HG03060 (cell line): ENCODE measurements at regions not wholly inside any gene's neighbourhood (a gene's known extent, or its start where the extent isn't known, plus 50 kb on each side); places are given as distances from the start of the nearest gene placed in this dataset.

Experiments
- ATAC-seq: cut with Tn5 transposase; IDR thresholded peaks from one replicate; pipeline ENCODE4 v1.9.1; 2021; ENCODE audit warnings: low read depth, moderate number of reproducible peaks; ENCODE audit not compliant: unreplicated experiment

DNA sequence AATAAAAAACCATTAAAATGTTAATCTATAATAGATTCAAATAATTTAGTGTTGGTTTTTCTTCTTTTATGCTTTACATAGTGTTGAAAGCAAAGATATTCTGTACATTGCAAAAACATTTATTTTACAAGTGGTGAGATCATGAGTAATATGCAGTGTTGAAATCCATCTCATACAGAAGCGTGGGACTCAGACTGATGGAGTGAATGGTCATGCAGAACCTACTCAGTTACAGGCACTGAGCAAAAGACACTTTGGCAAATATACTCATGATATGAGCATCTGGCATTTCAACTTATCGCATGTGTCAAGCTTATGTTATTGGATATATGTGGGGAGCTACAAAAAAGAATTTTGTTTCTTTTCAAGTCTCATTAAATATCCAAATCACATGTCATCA lies 620.2 kb upstream of the NETO1 start:
- ATAC-seq: no peak

DNA sequence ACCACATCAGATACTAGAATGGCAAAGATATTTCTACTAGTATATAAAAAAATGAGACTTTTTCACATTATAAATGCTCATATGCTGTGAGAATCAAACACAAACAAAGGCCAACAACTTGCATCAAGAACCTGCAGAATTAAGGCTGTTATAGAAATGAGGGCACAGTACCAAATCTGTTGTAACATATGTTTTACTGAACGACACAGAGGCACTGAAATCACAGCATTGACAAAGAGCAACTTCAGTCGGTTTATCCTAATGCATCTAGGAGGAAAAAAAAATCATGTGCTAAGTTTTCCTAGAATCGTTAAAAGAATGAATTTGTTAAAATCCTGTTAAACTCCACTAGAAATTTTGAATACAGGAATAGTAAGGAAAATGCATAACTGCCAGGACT lies 617.4 kb upstream of the NETO1 start:
- no peak for ATAC-seq

DNA sequence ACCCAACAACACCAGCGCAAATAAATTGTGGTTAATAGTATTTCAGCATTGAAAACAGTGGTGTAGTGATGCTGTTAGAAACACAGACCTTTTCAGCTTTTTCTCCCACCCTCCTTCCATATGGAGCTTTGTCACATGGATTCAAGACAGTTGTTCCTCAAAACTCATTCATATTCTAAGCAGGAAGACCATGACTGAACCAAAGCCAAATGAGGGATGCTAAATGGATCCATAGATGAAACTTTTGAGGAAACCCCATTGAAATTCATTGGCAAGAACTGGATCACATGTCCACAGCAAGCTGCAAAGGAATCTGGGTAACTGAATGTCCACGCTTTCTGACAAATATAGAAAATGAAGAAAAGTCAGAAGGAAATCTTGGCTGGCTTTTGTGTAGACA lies 615.1 kb upstream of the NETO1 start:
- ATAC-seq: no peak

DNA sequence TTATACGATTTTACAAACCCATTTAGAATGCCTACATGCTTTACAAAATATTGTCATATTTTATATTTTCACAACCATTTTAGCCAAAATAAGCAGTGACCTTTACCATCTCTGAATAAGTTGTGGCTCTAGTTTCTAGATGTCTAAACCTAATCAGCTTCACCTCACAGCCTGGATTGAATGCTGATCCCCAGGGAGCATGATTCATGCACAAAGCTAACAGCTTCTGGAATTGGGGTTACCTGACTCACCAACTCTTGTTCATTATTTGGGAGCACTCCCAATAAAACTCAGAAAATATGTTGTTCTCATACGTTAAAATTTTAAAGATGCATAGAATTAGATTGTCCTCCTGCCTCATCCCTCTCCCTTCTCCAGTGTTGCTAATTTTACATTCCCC lies 611.7 kb upstream of the NETO1 start:
- ATAC-seq: no peak

DNA sequence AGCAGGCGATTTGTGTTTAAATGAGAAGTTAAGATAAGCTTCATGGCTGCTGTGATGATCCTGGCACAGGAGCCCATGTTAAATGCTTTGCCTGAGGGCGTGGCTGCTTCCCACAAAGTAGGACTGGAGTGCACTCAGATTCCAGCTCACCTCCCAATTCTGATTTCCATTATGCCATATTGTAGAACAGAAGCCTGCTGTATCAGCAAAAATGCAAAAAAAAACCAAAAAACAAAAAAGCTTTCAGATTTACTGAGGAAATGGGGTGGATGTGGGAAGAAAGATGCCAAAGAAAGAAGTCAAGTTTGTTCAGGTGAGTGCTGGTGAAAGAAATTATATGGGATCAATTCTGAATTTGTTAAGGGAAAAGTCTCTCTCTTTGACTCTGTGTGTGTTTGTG lies 610.4 kb upstream of the NETO1 start:
- ATAC-seq: no peak

DNA sequence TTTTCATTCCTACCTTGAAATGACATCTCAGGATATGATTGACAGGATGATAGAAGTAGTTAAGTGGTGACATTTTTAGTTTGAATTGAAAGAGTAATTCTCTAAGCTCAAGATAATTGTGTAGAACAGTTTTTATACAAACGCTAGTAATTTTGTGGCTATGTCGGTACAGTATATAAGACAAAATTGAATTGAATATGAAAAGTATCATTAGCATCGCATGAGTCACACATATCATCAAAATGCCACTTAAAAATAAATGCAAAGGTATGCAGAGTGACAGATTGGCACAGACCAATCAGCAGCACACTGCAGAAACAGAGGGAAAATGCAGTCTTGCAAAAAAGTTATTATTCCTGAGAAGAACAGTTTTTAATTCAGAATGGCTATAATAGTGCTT lies 608.2 kb upstream of the NETO1 start:
- no peak for ATAC-seq

DNA sequence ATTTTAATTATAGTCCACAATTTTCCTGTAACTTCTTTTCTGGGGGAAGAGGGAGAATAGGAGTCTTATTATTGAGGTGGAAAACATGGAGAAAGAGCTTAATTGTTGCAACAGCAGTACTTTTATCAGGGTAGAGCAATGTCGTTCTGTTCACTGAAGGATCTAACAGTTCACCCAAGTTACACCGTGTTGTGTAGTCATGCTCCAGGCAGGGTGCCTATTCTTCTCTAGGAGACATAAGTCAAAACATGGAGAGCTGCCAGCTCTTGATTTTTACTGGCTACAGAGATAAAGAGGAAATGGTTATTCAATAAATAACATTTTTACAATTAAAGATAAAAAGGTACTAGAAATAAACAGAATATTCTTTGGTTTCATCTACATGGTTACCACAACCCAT lies 594.3 kb upstream of the NETO1 start:
- no peak for ATAC-seq

DNA sequence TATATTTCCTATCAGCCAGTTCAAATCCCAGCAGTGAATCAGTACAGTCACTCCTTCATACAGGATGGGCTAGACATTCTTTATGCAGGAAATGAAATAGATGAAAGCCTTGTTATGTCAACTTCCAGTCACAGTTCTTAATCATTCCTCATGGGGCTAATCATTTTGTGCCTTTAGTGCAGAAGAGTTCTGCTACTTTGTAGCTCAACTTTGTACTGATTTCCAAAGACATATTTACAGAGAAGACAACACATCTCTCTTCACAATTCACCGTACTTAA lies 593.9 kb upstream of the NETO1 start:
- ATAC-seq: no peak

DNA sequence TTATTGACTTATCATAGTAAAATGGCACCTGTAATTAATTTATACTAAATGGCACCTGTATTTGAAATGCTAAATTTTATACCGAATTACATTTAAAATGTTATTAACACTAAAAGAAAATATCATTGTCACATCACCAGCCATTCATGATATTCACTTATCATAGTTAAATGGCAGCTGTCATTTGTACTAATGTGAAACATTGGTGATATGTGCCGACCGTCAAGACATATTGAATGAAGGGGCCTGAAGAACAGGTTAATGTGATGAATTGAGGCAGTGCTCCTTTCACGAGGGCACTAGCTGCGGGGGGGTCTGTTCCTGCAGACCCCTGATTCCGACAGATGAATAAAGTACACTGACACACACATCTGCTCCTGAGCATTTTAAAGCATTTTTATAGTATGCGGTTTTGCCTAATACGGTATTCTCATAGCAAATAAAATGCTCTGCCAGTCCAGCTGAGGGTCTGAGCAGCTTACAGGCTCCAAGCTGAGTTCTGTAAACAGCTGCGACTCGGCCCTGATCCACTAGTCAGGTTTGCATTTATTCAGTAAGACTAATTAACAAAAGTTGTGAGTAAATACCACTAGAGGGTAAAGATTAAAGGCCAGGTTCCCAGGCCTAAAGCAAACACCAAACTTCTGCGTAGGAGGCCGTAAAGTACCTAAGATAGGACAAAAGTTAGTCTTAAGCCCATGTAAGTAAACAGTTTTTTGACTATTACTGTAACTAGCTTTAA lies 593.4 kb upstream of the NETO1 start:
- ATAC-seq: no peak

DNA sequence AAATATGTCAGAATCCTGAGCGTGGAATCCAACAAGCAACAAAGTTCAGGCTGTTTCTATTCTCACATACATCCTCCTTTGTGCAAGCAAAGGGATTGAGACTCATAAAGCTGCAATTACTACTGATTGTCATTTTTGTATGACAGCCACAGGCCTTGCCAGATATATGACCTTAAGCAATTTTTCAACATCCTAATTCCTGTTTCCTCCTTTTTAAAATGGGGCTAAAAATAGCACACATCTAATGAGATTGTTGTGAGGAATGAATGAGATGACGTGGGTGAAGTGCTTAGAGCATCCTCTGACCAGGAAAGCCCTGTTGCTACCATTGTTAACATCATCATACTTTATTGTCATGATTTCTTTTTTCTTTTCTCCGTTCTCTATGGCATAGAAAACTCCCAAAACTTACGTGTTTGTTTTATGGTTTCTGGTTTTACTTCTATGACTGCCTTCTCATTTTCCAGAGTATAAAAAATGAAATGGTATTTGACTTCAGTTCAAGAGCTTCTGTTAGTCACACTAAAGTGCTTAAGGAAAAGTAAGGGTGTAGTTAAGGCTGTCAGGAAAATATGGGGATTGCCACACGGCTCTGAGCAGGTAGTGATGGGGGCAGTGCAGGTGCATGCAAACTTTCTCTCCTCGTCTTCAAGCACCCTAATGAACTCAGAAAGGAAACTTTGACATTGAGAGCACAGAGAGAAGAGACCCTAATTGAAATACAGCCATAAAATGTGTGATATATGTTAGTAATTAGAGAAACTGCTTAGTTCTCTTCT lies 590.6 kb upstream of the NETO1 start:
- no peak for ATAC-seq

DNA sequence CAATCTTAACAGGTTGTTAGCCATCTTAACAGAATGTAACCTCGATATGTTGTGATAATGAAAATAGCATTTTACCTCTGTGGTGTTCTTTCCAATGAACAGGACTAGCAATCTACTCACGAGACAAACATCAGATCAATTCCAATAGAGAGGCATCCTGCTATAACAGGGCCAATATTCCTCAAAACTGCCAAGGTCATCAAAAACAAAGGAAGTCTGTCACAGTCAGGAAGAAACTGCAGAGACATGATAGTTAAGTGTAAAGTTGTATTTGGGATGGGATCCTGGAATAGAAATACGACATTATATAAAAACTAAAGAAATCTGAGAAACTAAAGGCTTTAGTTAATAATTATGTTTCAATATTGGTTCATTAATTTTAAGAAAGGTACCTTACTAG lies 588.9 kb upstream of the NETO1 start:
- no peak for ATAC-seq

DNA sequence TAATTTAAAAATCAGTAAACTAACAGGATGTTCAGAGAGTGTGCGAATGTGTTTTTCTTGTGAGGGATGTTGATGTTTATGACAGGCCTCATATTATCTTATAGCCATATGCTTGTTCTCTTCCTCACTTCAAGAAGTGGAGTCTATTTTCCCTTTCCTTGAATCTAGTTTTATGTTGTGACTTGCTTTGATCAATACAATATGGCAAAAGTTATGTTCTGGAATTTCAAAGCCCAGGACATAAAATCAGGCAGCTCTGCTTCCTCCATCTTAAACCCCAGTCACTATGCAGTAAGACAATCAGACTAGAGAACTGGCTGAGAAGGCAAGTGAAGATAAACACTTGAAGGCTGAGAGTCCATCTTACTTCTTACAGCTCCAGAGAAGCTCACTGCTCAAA lies 585.1 kb upstream of the NETO1 start:
- no peak for ATAC-seq

DNA sequence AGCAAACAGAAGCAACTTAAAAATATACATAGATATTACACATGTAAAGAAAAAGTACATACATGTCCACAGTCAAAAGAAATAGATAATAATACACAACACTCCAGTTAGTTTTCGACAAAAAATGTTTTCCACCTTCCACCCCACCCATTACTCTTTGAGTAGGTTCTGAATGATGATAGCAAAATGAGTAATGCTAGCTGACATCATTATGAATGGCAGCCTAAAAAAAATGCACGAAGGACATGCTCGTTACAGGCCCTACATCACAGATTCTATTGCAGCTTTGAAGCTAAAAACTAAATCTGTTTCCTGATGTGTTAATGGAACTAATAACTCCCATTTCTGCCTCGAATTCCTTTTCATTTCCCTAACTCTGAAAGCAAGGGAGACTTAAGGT lies 578.7 kb upstream of the NETO1 start:
- ATAC-seq: no peak

DNA sequence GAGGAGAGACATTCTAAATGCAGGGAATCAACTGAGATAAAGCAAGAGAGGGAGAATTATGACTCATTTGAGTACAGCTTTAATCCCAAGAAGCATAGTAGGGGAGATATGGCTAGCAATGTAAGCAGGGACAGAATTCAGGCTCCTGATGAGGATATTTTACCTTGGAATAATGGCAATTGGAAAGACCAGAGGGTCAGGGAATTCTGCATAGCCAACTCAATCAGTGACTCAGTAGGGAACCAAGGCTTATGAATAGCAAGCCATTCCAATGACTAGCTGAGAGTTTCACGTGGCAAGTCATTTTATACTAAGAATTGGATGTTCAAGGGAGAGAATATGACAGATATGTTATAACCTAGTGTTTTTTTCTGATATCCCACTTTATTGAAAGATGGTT lies 563.8 kb upstream of the NETO1 start:
- no peak for ATAC-seq

DNA sequence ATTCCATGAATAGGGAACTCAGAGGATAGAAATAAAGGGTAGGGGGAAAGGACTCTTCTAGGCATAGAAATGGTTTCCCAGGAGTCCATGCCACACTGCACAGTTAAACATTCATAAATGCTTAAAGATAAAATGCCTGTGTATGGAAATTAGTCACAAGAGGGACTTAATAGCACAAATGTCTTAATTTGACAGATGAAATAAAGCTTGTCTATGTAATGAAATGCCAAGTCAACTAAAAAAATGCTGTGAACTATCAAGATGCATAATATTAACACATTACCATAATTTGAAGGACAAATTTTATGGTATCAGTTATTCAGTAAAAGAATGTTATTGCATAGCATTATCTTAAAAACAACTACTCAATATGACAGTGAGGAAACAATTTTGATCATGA lies 553.2 kb upstream of the NETO1 start:
- ATAC-seq: no peak

DNA sequence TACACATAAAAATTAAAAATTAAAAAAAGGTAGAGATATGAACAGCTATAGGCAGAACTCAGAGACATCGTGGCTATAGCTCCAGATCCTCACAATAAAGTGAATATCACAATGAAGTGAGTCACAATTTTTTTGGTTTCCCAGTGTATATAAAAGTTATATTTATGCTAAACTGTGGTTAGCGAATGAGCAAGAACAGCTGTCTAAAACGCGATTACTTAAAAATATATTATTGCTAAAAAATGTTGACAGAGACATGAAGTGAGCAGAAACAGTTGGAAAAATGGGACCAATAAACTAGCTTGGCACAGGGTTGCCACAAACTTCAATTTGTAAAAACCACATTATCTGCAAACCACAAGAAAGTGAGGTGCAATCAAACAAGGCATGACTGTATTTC lies 551.7 kb upstream of the NETO1 start:
- ATAC-seq: no peak

DNA sequence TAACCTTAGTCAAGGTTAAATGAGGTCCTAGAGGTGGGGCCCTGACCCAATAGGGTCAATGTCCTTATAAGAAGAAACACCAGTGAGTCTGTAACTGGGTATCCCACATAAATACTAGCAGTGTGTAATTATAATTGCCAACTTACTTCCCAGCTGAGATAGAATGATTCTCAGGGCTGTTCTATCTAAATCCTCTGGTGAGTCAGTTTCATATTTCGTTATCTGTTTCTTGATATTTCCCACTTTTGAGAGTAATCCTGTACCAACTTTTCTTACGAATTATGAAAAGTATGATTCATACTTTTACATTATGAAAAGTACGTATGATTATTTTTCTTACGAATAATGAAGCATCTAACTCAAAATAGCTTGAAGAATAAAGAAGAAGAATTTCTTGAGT lies 546.8 kb upstream of the NETO1 start:
- no peak for ATAC-seq

DNA sequence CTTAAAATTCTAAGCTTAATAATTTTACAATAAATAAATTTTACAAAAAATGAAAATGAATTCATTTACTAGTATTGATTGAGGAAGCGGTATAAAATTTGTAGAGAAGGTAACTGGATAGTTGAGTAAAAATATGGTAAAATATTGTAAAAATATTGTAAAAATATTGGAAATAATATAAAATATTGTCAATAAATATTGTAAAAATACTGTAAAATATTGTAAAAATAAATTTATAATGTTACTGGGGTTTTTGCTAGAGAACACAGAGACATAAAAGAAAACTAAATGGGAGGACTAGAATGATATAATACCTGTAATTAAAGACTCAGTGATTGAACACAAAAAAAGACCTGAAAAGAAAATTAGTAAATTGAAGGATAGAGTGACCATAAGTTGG lies 546.3 kb upstream of the NETO1 start:
- ATAC-seq: no peak

DNA sequence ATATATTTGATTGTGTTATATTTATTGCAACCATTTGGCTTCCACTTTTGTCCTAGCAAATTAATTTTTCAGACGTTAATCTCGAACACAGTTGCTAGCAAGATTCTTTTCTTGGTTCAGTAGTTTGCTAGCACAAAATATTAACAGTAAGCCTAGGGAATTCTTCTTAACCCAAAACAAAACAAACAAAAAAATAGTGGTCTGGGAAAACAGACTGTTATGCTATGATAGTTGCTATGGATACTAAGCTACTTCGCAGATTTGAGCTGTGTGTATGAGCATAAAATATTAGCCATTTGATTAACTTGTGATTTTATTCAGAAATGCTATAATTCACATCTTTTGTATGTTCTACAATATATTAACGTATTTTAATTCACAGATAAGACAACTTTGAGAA lies 541.5 kb upstream of the NETO1 start:
- no peak for ATAC-seq

DNA sequence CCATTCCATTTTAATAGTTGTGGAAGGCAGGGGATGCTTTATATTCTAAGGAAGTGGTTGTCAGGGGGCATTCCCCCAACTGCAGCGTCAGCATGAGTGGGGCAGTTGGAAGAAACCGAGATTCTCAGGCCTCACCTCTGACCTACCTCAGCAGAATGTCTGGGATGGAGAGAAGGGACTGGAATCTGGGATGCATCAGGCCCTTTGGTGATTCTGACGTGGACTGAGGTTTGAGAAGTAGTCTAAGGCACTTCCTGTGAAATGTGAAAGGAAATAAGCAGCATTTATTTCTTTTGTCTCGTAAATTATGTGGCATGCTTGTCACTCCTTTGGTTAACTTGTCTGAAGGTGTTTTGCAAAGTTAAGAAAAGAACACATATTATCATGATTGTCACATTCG lies 540.7 kb upstream of the NETO1 start:
- no peak for ATAC-seq

DNA sequence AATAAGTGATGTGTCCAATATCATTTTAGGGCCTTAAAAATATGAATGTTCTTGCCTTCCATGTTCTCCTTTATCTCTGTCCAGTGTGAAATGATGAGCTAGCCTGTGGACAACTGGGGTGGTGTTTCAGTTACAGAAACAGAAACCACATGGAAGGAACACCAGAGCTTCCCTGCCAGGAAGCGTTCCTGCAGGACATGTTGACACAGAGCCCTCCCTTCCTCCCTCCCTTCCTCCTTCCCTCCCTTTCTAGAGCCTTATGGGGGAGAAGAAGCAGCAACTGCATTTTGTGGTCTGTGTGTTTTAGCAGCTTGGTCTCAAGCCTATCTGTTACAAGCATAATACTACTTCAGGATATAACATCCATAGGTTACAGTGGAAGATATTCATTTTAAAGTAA lies 539.7 kb upstream of the NETO1 start:
- no peak for ATAC-seq

DNA sequence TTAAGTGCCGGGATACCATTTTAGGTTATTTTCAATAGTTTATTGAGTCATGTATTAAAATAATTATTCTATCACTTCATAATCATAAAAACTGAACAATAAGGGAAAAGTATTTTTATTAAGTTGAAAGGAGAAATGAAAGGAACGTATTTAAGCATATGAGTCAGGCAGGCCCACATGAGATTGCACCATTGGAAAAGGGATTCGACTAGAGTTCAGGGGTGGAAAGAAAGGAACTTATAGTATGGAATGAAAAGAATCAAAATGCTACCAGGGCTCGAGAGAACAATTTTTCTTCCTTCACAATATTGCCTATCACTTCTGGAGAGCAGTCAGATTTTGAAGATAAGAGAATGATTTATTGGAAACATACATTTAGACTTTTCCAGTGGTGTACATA lies 516.5 kb upstream of the NETO1 start:
- no peak for ATAC-seq

DNA sequence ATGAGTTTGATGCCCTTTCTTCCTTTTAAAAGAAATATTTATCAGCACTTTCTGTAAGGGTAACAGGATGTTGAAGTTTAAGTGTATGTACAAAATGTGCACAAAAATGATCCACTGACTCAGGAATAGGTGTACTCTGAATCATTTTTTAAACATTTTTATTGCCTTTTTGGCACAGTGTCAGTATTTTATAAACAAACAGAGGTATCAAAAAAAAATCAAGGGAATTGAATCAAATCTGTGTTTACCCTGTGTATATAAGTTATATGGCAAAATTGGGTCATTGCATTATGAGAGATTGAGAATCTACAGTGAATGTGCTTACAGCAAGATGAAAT lies 513.9 kb upstream of the NETO1 start:
- no peak for ATAC-seq
